IMR-90 (cell line): ENCODE measurements at regions not wholly inside any gene's neighbourhood (a gene's known extent, or its start where the extent isn't known, plus 50 kb on each side); places are given as distances from the start of the nearest gene placed in this dataset.

Experiments
- CTCF ChIP-seq: conservative IDR thresholded peaks from 2 replicates; pipeline ENCODE4 v1.5.1; 2012; ENCODE audit warnings: mild to moderate bottlenecking, low read depth, low read length, improper control_type of control experiment
- FOS ChIP-seq: fragments of 150-350 bp; IDR thresholded peaks from 2 replicates; pipeline ENCODE4 v1.6.1; 2016; ENCODE audit warnings: low read depth, low read length
- MXI1 ChIP-seq: IDR thresholded peaks from 2 replicates; pipeline ENCODE4 v1.6.1; 2012; ENCODE audit warnings: low read depth, mild to moderate bottlenecking, low read length, moderate library complexity, borderline replicate concordance
- RAD21 ChIP-seq: IDR thresholded peaks from 2 replicates; pipeline ENCODE4 v1.6.1; 2012; ENCODE audit warnings: low read length, improper control_type of control experiment

DNA sequence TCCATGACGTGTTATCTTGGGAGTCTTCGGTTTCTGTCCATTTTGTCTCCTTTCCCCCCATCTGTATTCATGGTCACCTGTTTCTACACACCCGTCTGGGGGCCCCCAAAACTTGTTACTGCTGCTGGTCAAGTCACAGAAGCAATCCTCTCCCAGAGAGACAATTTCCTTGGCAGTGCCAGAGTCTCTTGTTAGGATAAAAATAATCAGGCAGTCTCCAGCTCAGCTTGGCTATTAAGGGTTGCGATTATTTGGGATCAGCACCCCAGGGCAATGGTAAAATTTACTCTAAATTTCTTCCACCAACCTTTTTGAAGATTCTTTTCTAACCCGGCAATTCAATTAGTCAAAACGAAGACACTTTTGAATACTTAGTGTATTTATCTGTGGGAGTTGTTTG is 229.1 kb upstream of the JARID2 start:
- TF ChIP-seq RAD21 (no peak), FOS (no peak), CTCF (no peak), MXI1 (no peak)
